K562 (cell line): ENCODE measurements at regions not wholly inside any gene's neighbourhood (a gene's known extent, or its start where the extent isn't known, plus 50 kb on each side); places are given as distances from the start of the nearest gene placed in this dataset.

Experiments used
- ATAC-seq: fragments of 200-7000 bp; cut with Tn5 transposase; 3 replicates; pipeline ENCODE4 v1.9.1; 2020; ENCODE audit warnings: moderate library complexity
- BruUV-seq: library from RNA; stranded (reverse); fragments of 400-500 nt; replicated peaks from 2 replicates; lab custom pipeline; 2021; lab: Mats Ljungman, UMichigan
- CTCF ChIA-PET: fragments of 300-600 bp; formaldehyde crosslinking; extraction: SDS; loops from one replicate; lab custom pipeline; 2021; ENCODE audit warnings: low intra/inter-chr PET ratio; lab: Yijun Ruan, JAX
- POLR2A ChIA-PET: fragments of 300-600, 350-650 bp; sonication (Branson Sonifier 250); formaldehyde crosslinking; extraction: SDS; loops from one replicate; lab custom pipeline; 2021; ENCODE audit warnings: antibody characterized with exemption, inconsistent platforms; lab: Yijun Ruan, JAX
- DNase-seq, 4 experiments: peaks; one replicate each; pipeline versions ENCODE4 v3.0.0 to v3.0.0-alpha.2; 2011 to 2018; ENCODE audit warnings: low spot score in 3 of 4, mixed read lengths in 3 of 4; ENCODE audit errors: extremely low read depth in 1 of 4
- FAIRE-seq: peaks from 2 replicates; lab custom pipeline; 2011; peaks lifted over from hg19 to GRCh38; lab: Jason Lieb, UNC
- H2AFZ ChIP-seq: 2 replicates; pipeline ENCODE4 v1.6.0; 2011; ENCODE audit warnings: low read depth, low read length, control low read depth, inconsistent platforms
- H3K27ac ChIP-seq: fragments of 200-600 bp; 3 replicates; pipeline ENCODE4 v1.8.0; 2011; ENCODE audit warnings: low read depth, mild to moderate bottlenecking, control low read depth, inconsistent platforms, low read length, moderate library complexity, mixed read lengths; ENCODE audit errors: extremely low read depth
- H3K27me3 ChIP-seq, 2 experiments: fragments of 300-600 bp in 1 of 2; 2 replicates in 1 of 2; 3 replicates in 1 of 2; pipeline versions ENCODE4 v1.6.0 to v1.8.0; 2011; ENCODE audit warnings: inconsistent platforms in 2 of 2, low read length in 2 of 2, mild to moderate bottlenecking in 1 of 2, mixed read lengths in 1 of 2, moderate library complexity in 1 of 2; ENCODE audit not compliant: control insufficient read depth in 2 of 2, insufficient read depth in 2 of 2
- H3K36me3 ChIP-seq: fragments of 300-600 bp; 3 replicates; pipeline ENCODE4 v1.8.0; 2011; ENCODE audit warnings: mild to moderate bottlenecking, low read length, inconsistent platforms; ENCODE audit not compliant: control insufficient read depth, insufficient read depth
- H3K4me1 ChIP-seq, 2 experiments: fragments of 200-600 bp in 1 of 2; replicated peaks in 1 of 2; 2 replicates in 1 of 2; 3 replicates in 1 of 2; pipeline versions ENCODE4 v1.5.1 to v1.8.0; 2011; ENCODE audit warnings: inconsistent platforms in 2 of 2, low read length in 2 of 2, mild to moderate bottlenecking in 1 of 2, mixed read lengths in 1 of 2, moderate library complexity in 1 of 2; ENCODE audit not compliant: control insufficient read depth in 2 of 2, insufficient read depth in 2 of 2
- H3K4me2 ChIP-seq: 2 replicates; pipeline ENCODE4 v1.6.1; 2011; ENCODE audit warnings: low read length, control low read depth, inconsistent platforms, mixed read lengths; ENCODE audit not compliant: insufficient read depth
- H3K4me3 ChIP-seq: fragments of 200-600 bp; sonication (generic), shearing (Covaris generic); 2 replicates; pipeline ENCODE4 v1.5.1; 2016; ENCODE audit warnings: control low read depth, inconsistent platforms
- H3K79me2 ChIP-seq: fragments of 200-600 bp; 3 replicates; pipeline ENCODE4 v1.8.0; 2011; ENCODE audit warnings: low read length, inconsistent platforms; ENCODE audit not compliant: control insufficient read depth, insufficient read depth
- H3K9ac ChIP-seq, 2 experiments: 2 replicates each; pipeline versions ENCODE4 v1.6.0 to v1.6.1; 2011; ENCODE audit warnings: low read depth in 2 of 2, low read length in 2 of 2, control low read depth in 1 of 2, inconsistent platforms in 1 of 2, mild to moderate bottlenecking in 1 of 2, mixed read lengths in 1 of 2; ENCODE audit not compliant: insufficient read depth in 1 of 2
- H3K9me1 ChIP-seq: one replicate; pipeline ENCODE4 v1.6.0; 2011; ENCODE audit warnings: inconsistent platforms, mild to moderate bottlenecking, low read length, moderate library complexity; ENCODE audit not compliant: control insufficient read depth, insufficient read depth
- H3K9me3 ChIP-seq: replicated peaks from 2 replicates; pipeline ENCODE4 v1.5.1; 2011; ENCODE audit warnings: low read depth, low read length, inconsistent platforms; ENCODE audit not compliant: control insufficient read depth, insufficient read depth
- H4K20me1 ChIP-seq: replicated peaks from 2 replicates; pipeline ENCODE4 v1.6.1; 2011; ENCODE audit warnings: low read length, inconsistent platforms, mixed read lengths; ENCODE audit not compliant: control insufficient read depth, insufficient read depth
- CHD2 ChIP-seq: IDR thresholded peaks from 2 replicates; pipeline ENCODE4 v1.6.1; 2011; ENCODE audit warnings: low read depth, low read length
- DPF2 ChIP-seq: fragments of 450-650 bp; IDR thresholded peaks from 2 replicates; pipeline ENCODE4 v1.6.1; 2016
- EGR1 ChIP-seq: fragments of 450-650 bp; conservative IDR thresholded peaks from 2 replicates; pipeline ENCODE4 v1.6.1; 2017; ENCODE audit warnings: mild to moderate bottlenecking
- MEF2D ChIP-seq: conservative IDR thresholded peaks from 2 replicates; pipeline ENCODE4 v1.6.1; 2016; ENCODE audit warnings: low read depth, missing genetic modification characterization, missing compliant biosample characterization
- MEIS2 ChIP-seq: fragments of 450-650 bp; IDR thresholded peaks from 2 replicates; pipeline ENCODE4 v1.6.1; 2014; ENCODE audit warnings: mild to moderate bottlenecking; ENCODE audit not compliant: partially characterized antibody
- MYC ChIP-seq, 2 experiments: fragments of 250-450 bp in 1 of 2; sonication (Bioruptor Pico) in 1 of 2; IDR thresholded peaks; 2 replicates each; pipeline versions ENCODE4 v1.5.1 to v1.6.1; 2012 to 2021; ENCODE audit warnings: low read depth in 2 of 2, borderline replicate concordance in 1 of 2, improper control_type of control experiment in 1 of 2, low read length in 1 of 2, mild to moderate bottlenecking in 1 of 2, moderate library complexity in 1 of 2
- POLR2A ChIP-seq: fragments of 450-650 bp; conservative IDR thresholded peaks from 2 replicates; pipeline ENCODE4 v1.6.1; 2016
- TBP ChIP-seq: optimal IDR thresholded peaks from 2 replicates; pipeline ENCODE3; 2011; ENCODE audit warnings: low read depth, low read length, improper control_type of control experiment
- ZFX ChIP-seq: sonication (generic); formaldehyde crosslinking; IDR thresholded peaks from 2 replicates; pipeline ENCODE4 v1.8.0; 2022; ENCODE audit warnings: mild to moderate bottlenecking, missing genetic modification reagents, moderate library complexity
- ZKSCAN3 ChIP-seq: fragments of 250-450 bp; sonication (Bioruptor Pico); IDR thresholded peaks from 2 replicates; pipeline ENCODE4 v1.4.0; 2020
- WGBS: fragments of 100-300 bp; shearing (Covaris generic); methylation state at CpG from one replicate; pipeline ENCODE4 v1.1.6; 2016; ENCODE audit warnings: low coverage, mixed read lengths; ENCODE audit not compliant: insufficient coverage; ENCODE audit errors: missing lambda C conversion rate; 5-methylcytosine and 5-hydroxymethylcytosine counted together
- in situ Hi-C: fragments of 300-500 bp; cut with MboI; formaldehyde crosslinking; loops from 4 replicates; pipeline ENCODE4 v1.15.0; 2018; ENCODE audit warnings: inconsistent platforms, mixed read lengths
- intact Hi-C: fragments of 100-400 bp; cut with micrococcal nuclease; formaldehyde crosslinking; loops from 2 replicates; pipeline ENCODE4 v1.14.2; 2022
- TF ChIP-seq, protein P1 (sequence below): fragments of 250-450 bp; sonication (Bioruptor Pico); IDR thresholded peaks from 2 replicates; pipeline ENCODE4 v1.8.0; 2022; ENCODE audit warnings: inconsistent platforms
- TF ChIP-seq, protein P2 (sequence below), 2 experiments: fragments of 450-650 bp in 1 of 2; sonication (generic) in 1 of 2; formaldehyde crosslinking in 1 of 2; IDR thresholded peaks; 2 replicates each; pipeline versions ENCODE4 v1.7.1 to v1.9.0; 2016 to 2022; ENCODE audit warnings: inconsistent platforms in 1 of 2, mild to moderate bottlenecking in 1 of 2, missing genetic modification reagents in 1 of 2

DNA sequence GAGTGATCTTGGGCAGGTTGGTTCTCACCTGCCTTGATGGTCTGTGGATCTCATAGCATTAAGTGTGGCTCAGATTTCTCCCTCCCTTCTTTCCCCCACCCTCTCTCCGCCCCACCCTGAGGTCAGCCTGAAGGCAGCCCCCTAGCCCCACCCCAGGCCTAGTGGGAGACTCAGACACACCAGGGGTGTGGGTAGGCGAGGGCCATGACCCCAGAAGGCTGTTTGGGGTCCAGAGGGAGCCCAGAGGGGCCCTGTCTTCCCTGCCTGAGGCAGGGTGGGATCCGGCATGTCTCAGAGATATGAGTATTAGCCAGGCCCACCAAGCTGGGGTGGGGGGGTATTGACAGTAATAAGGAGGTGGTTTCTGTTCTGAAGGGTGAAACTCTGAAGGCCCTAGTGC lies 160.5 kb downstream of the GLI2 start (continued):
- no peak for TF ChIP-seq MEF2D (tag)
- TF ChIP-seq, all 486 proteins: peak for 0

DNA sequence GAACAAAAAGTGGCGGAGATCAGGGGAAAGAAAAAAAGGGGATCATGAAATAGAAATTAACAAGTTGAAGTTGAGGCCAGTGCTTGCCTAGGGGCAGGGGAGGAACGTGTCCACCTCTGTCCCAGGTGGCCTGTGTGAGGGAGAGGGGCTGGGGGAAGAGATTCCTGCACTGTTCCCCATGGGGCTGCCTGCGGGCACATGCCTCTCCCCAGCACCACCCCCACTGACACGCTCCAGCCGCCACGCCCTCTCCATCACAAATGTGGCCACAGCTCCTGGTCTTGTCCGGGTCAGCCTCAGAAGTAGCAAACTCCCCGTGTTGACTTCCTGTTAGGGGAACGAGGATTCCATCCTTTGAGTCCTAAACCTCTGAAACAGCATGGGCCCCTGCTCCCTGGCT lies 161.2 kb downstream of the GLI2 start:
- ChIA-PET POLR2A (interaction anchor here (1.0 to 2.0 kb wide), 3 partner anchors 14 to 111 kb away, joined by 3 to 4 read pairs (median 3); no protein-coding TSS in a partner anchor), CTCF (no interaction called here)
- H3K4me2 ChIP-seq: no peak overlapping the region
- no TSS peak for BruUV-seq
- intact Hi-C loops: no loop called here
- in situ Hi-C loops: no loop called here
- no peak overlapping the region for H3K27ac ChIP-seq
- FAIRE-seq (no peak), ATAC-seq (no peak), DNase-seq (no peak)
- no peaks in the 10 kb centered on the region for H3K79me2 ChIP-seq
- H3K9ac ChIP-seq: no peak overlapping the region
- no peaks in the 10 kb centered on the region; a peak in 1 of 5 replicates for H3K4me1 ChIP-seq
- 10% methylated on average over 9 of the region's 9 CpGs for WGBS
- no peak overlapping the region; the same call in 1 of the 2 replicates for H2AFZ ChIP-seq
- H3K9me1 ChIP-seq: no peaks in the 10 kb centered on the region
- H4K20me1 ChIP-seq: 0 out of 2 replicates have a peak, but pooled peaks cover 9% of the 10 kb centered on the region
- H3K27me3 ChIP-seq: peaks cover 14 to 44% of the 10 kb centered on the region in 2 experiments; a peak in 4 of 5 replicates
- no peaks in the 10 kb centered on the region for H3K36me3 ChIP-seq
- H3K4me3 ChIP-seq: no peak overlapping the region
- H3K9me3 ChIP-seq: no peaks in the 10 kb centered on the region
- TF ChIP-seq MEIS2 (no peak), EGR1 (no peak), TBP (no peak), POLR2A (no peak), MYC (IDR thresholded peaks at IDR 0.05; ENCODE audit: low read depth, low read length) (no peak), MYC (CRISPR knock-in tag; IDR thresholded peaks at IDR 0.05; ENCODE audit: borderline replicate concordance, low read depth) (no peak), ZFX (CRISPR knock-in tag) (no peak), ZKSCAN3 (CRISPR knock-in tag) (no peak), DPF2 (no peak), CHD2 (no peak)
- TF ChIP-seq, protein P1, sequence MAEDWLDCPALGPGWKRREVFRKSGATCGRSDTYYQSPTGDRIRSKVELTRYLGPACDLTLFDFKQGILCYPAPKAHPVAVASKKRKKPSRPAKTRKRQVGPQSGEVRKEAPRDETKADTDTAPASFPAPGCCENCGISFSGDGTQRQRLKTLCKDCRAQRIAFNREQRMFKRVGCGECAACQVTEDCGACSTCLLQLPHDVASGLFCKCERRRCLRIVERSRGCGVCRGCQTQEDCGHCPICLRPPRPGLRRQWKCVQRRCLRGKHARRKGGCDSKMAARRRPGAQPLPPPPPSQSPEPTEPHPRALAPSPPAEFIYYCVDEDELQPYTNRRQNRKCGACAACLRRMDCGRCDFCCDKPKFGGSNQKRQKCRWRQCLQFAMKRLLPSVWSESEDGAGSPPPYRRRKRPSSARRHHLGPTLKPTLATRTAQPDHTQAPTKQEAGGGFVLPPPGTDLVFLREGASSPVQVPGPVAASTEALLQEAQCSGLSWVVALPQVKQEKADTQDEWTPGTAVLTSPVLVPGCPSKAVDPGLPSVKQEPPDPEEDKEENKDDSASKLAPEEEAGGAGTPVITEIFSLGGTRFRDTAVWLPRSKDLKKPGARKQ (CRISPR knock-in tag): no peak
- TF ChIP-seq, protein P2, sequence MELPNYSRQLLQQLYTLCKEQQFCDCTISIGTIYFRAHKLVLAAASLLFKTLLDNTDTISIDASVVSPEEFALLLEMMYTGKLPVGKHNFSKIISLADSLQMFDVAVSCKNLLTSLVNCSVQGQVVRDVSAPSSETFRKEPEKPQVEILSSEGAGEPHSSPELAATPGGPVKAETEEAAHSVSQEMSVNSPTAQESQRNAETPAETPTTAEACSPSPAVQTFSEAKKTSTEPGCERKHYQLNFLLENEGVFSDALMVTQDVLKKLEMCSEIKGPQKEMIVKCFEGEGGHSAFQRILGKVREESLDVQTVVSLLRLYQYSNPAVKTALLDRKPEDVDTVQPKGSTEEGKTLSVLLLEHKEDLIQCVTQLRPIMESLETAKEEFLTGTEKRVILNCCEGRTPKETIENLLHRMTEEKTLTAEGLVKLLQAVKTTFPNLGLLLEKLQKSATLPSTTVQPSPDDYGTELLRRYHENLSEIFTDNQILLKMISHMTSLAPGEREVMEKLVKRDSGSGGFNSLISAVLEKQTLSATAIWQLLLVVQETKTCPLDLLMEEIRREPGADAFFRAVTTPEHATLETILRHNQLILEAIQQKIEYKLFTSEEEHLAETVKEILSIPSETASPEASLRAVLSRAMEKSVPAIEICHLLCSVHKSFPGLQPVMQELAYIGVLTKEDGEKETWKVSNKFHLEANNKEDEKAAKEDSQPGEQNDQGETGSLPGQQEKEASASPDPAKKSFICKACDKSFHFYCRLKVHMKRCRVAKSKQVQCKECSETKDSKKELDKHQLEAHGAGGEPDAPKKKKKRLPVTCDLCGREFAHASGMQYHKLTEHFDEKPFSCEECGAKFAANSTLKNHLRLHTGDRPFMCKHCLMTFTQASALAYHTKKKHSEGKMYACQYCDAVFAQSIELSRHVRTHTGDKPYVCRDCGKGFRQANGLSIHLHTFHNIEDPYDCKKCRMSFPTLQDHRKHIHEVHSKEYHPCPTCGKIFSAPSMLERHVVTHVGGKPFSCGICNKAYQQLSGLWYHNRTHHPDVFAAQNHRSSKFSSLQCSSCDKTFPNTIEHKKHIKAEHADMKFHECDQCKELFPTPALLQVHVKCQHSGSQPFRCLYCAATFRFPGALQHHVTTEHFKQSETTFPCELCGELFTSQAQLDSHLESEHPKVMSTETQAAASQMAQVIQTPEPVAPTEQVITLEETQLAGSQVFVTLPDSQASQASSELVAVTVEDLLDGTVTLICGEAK (IDR thresholded peaks at IDR 0.05): no peak
- TF ChIP-seq, protein P2 (CRISPR knock-in tag; IDR thresholded peaks at IDR 0.05): no peak
